ENCODE measurements at regions not wholly inside any gene's neighbourhood (a gene's known extent, or its start where the extent isn't known, plus 50 kb on each side); places are given as distances from the start of the nearest gene placed in this dataset.

DNA sequence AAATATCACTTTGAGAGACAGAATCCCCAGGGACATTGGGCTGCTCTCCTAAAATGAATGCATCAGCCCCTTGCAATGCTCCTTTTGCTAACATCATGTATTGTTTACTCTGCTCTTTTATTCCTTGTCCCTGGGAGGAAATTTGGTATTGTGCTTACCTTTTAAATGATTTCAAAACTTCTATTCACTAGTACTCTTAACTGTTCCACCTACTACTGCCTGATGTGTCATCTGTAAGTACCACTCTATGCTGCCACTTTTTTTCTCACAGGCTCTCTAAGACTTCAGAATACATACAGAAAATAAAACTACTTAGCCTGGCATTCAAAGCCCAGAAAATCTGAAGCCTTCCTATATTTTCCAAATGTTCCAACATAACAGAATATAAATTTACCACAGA, 667.2 kb downstream of the BRINP1 start:
- TF ChIP-seq POLR2A (IDR thresholded peaks at IDR 0.05): no peak
- TF ChIP-seq, protein P1, sequence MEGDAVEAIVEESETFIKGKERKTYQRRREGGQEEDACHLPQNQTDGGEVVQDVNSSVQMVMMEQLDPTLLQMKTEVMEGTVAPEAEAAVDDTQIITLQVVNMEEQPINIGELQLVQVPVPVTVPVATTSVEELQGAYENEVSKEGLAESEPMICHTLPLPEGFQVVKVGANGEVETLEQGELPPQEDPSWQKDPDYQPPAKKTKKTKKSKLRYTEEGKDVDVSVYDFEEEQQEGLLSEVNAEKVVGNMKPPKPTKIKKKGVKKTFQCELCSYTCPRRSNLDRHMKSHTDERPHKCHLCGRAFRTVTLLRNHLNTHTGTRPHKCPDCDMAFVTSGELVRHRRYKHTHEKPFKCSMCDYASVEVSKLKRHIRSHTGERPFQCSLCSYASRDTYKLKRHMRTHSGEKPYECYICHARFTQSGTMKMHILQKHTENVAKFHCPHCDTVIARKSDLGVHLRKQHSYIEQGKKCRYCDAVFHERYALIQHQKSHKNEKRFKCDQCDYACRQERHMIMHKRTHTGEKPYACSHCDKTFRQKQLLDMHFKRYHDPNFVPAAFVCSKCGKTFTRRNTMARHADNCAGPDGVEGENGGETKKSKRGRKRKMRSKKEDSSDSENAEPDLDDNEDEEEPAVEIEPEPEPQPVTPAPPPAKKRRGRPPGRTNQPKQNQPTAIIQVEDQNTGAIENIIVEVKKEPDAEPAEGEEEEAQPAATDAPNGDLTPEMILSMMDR (IDR thresholded peaks at IDR 0.05): no peak
- no peak overlapping the region for H3K27ac ChIP-seq

DNA sequence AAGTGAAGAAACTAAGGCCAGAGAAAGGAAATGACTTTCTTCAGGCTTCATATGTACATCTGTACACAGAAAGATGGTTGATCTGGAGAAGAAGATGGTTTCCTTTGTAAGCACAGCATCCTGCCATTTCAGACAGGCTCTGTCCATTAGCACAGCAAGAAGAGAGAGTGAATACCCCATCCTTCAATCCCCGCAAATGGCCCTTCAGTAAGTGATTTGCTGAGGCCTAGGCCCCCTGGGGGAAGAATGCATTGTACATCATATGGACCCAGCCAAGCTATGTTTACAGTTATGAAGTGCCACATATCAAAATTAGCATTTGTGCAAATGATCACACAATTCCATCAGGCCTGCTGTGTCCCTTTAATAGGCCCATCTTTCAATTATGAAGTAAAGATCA, 657.4 kb downstream of the BRINP1 start:
- H3K27me3 ChIP-seq: peaks cover 0 to 2% (median 0%) of the 10 kb centered on the region in 9 donors
- no peak overlapping the region for H3K27ac ChIP-seq
- no peak for TF ChIP-seq POLR2A (IDR thresholded peaks at IDR 0.05)
- TF ChIP-seq, protein P1 (IDR thresholded peaks at IDR 0.05): no peak
- WGBS, 4 donors: 71 to 93% (median 81%) methylated on average over 1 of the region's 1 CpG
- no peaks in the 10 kb centered on the region for H3K36me3 ChIP-seq
- intact Hi-C loops (cut with DNase I): no loop called here
- no peak for DNase-seq
- no peak overlapping the region for H3K4me3 ChIP-seq
- no peaks in the 10 kb centered on the region for H3K9me3 ChIP-seq
- no peak for ATAC-seq
- H3K4me1 ChIP-seq: no peaks in the 10 kb centered on the region

More for the DNA sequence above, 667.2 kb downstream of the BRINP1 start:
- intact Hi-C loops (cut with DNase I): no loop called here
- H3K4me3 ChIP-seq: no peak overlapping the region
- DNase-seq (no peak), ATAC-seq (no peak)
- no peaks in the 10 kb centered on the region for H3K36me3 ChIP-seq
- no peaks in the 10 kb centered on the region for H3K9me3 ChIP-seq
- no peaks in the 10 kb centered on the region for H3K27me3 ChIP-seq
- no peaks in the 10 kb centered on the region for H3K4me1 ChIP-seq

DNA sequence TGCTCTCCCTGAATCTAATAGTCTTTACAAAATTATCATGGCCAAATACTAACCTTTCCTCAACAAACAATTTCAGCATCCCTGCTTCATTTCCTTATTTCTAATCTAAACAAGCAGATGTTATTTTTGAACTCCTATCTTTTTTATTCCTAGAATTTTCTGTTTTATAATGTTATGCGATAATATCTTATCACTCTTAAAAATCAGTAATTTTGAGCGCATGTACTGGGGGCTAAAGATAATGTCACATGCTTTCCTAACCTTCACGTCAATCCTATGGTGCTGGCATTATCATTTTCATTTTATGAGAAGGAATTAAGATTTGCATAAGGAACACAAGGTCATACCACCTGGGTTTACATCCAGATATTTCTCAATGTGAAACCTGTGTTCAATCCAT, 648.0 kb downstream of the BRINP1 start:
- Histone ChIP-seq H3K4me3 (no peak overlapping the region), H3K36me3 (no peaks in the 10 kb centered on the region), H3K9me3 (peaks cover 0 to 11% (median 1%) of the 10 kb centered on the region in 12 donors), H3K27ac (no peak overlapping the region), H3K27me3 (peaks cover 0 to 2% (median 0%) of the 10 kb centered on the region in 9 donors), H3K4me1 (no peaks in the 10 kb centered on the region)
- intact Hi-C loops (cut with DNase I): no loop called here
- DNase-seq (no peak), ATAC-seq (no peak)
- WGBS, 4 donors: 78 to 82% (median 80%) methylated on average over 3 of the region's 3 CpGs
- TF ChIP-seq, protein P1 (IDR thresholded peaks at IDR 0.05): no peak
- no peak for TF ChIP-seq POLR2A (IDR thresholded peaks at IDR 0.05)

DNA sequence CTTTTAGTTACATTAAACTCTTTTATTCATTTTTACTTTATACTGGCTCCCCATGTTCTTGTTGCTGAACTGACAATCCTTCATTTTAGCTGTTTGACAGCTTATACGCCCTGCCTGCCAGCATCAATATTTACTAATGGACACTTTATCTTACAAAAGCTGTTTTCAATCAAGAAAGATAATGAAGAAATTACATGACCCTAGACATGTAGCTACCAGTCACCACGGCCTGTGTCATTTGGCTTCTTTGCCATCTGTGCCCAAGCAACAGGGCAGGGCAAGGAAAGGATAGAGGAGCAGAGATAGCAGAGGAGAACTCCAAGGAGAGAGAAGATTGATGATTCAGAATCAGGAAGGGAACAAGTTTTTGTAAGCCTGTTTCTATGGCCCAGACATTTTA, 647.3 kb downstream of the BRINP1 start:
- no peaks in the 10 kb centered on the region for H3K36me3 ChIP-seq
- no peaks in the 10 kb centered on the region for H3K4me1 ChIP-seq
- peaks cover 0 to 12% (median 3%) of the 10 kb centered on the region in 12 donors for H3K9me3 ChIP-seq
- 53 to 61% (median 56%) methylated on average over 2 of the region's 2 CpGs for WGBS, 4 donors
- H3K4me3 ChIP-seq: no peak overlapping the region
- ATAC-seq: no peak
- no peak for DNase-seq
- no peaks in the 10 kb centered on the region for H3K27me3 ChIP-seq
- intact Hi-C loops (cut with DNase I): no loop called here
- H3K27ac ChIP-seq: no peak overlapping the region
- no peak for TF ChIP-seq POLR2A (IDR thresholded peaks at IDR 0.05)
- TF ChIP-seq, protein P1 (IDR thresholded peaks at IDR 0.05): no peak
